ENCODE measurements at regions not wholly inside any gene's neighbourhood (a gene's known extent, or its start where the extent isn't known, plus 50 kb on each side); places are given as distances from the start of the nearest gene placed in this dataset.

DNA sequence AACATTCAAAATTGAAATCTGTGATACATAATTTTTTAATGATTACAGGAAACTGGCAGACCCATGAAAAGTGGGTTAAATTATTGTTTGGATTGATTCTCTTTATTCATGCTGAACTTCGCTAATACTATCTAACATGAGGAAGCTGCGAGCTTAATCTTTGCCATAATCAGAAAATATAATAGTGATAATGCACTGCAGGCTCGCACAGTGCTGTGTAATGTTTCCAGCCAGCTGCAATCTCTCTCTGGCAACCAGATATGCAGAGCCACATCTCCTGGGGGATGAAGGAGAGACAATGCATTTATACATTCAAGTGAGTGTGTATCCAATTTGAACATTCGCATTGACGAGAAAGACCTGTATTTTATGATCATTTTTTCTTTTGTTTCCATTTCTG, 669.7 kb upstream of the RGMB start:
- Histone ChIP-seq H3K4me1 (ENCODE audit: control insufficient read depth in 1 of 2, insufficient read depth in 2 of 2, low read length in 2 of 2) (no peaks in the 10 kb centered on the region), H3K27ac (ENCODE audit: low read length) (no peak overlapping the region), H3K36me3 (ENCODE audit: control insufficient read depth in 1 of 2, insufficient read depth in 2 of 2, low read length in 2 of 2) (no peaks in the 10 kb centered on the region), H3K4me3 (ENCODE audit: low read depth in 1 of 2, low read length in 2 of 2) (no peak overlapping the region), H3K27me3 (ENCODE audit: low read depth, low read length) (no peaks in the 10 kb centered on the region), H3K9me3 (ENCODE audit: control insufficient read depth in 1 of 2, low read length in 2 of 2) (no peaks in the 10 kb centered on the region)

DNA sequence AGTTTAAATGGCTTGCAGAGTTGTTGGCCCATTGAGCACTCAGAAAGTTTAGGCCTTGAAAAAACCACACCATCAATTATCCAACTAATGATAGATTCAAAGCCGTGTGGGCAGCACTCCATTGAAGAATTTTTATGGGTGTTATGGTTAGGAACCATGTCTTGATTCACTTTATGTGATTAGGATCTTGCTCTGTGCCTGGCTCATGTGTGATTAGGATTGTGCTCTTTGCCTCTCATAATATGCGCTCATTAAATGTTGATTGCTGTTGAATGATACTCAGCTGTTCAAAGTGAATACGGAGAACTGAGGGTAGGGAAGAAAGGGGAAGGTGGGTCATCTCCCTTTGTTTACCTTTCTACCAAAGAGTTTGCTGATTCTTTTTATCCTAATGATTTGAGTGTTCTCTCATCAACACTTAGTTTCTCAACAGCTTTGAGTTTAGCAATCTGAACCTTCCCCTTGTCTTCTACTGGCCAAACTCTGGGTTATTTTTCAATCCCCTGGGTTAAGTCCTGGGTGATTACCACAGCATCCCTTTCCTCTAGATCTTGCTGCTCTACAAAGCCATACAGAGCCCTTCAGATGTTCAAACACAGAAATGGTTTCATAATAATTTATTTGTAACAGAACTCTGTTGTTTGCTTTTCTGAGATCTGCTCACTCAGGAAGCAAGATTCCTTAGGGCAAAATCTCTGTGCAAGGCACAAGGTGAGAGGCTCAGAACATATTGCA, 668.8 kb upstream of the RGMB start:
- Histone ChIP-seq H3K27me3 (ENCODE audit: low read depth, low read length) (no peaks in the 10 kb centered on the region), H3K9me3 (ENCODE audit: control insufficient read depth in 1 of 2, low read length in 2 of 2) (no peaks in the 10 kb centered on the region), H3K4me1 (ENCODE audit: control insufficient read depth in 1 of 2, insufficient read depth in 2 of 2, low read length in 2 of 2) (no peaks in the 10 kb centered on the region)

DNA sequence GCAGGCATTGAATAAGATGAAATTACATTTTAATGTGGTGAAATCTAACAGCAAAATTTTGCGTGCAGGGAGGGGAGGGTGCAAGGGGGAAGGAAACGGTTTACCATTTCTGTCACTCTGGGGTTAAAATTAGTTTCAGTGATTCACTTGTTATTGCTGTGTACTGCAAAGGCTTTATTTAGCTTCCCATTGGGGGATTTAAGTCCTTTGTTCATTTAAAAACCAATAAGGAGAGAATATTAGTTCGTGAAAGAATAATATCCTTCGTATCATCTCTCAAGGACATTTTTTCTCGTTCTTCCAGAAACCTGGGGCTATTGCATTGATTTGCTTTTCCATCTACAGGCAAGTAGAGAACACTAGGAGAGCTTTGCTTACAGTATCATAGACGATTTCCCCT, 667.8 kb upstream of the RGMB start:
- no peaks in the 10 kb centered on the region for H3K36me3 ChIP-seq (ENCODE audit: control insufficient read depth in 1 of 2, insufficient read depth in 2 of 2, low read length in 2 of 2)
- H3K4me1 ChIP-seq (ENCODE audit: control insufficient read depth in 1 of 2, insufficient read depth in 2 of 2, low read length in 2 of 2), result no peaks in the 10 kb centered on the region
- no peaks in the 10 kb centered on the region for H3K27me3 ChIP-seq (ENCODE audit: low read depth, low read length)
- no peaks in the 10 kb centered on the region for H3K9me3 ChIP-seq (ENCODE audit: control insufficient read depth in 1 of 2, low read length in 2 of 2)
- no peak overlapping the region for H3K4me3 ChIP-seq (ENCODE audit: low read depth in 1 of 2, low read length in 2 of 2)
- H3K27ac ChIP-seq (ENCODE audit: low read length), result no peak overlapping the region

More for the DNA sequence above, 668.8 kb upstream of the RGMB start:
- no peak overlapping the region for H3K4me3 ChIP-seq (ENCODE audit: low read depth in 1 of 2, low read length in 2 of 2)
- no peaks in the 10 kb centered on the region for H3K36me3 ChIP-seq (ENCODE audit: control insufficient read depth in 1 of 2, insufficient read depth in 2 of 2, low read length in 2 of 2)
- H3K27ac ChIP-seq (ENCODE audit: low read length), result no peak overlapping the region

DNA sequence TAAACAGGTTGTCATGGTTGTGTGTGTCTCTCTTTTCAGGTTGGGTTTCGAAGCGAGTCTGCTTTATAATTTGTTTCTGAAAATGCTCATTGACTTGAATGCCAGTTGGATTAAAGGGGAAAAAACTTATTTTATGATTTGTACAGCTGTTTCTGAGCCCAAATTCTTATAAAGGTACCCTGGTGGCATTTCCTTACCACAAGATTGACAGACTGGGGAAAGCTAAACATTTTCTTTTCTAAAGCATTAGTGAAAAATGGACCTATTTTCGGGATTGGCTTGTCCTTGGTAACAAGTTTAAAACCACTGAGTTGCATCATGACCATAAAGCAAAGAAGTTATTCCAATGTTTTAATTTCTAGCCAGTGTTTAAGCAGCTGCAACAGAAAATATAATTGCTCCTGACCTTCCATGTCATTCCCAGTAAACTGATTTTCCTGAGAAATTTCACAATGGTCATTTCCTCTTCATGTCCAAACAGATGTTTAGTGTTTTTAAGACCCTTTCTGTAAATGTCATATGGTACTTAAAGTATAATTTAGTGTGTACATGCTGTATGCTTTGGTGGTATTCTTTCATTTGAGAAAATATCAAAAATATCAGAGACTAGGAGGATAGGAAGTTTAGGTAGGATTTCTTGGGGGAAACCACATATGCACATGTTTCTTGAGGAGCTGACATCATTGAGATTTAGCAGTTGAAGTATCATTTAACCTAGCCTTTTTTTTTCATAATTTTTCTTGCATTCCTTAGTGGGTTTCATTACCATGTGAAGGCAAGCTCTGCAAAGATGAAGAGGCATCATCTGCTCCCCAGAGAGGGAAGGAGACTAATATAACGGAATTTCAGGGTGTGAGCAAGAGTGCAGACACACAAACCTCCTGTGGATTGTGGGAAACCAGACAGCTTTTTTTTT, 667.1 kb upstream of the RGMB start:
- H3K27ac ChIP-seq (ENCODE audit: low read length), result no peak overlapping the region
- H3K4me3 ChIP-seq (ENCODE audit: low read depth in 1 of 2, low read length in 2 of 2), result no peak overlapping the region
- no peaks in the 10 kb centered on the region for H3K27me3 ChIP-seq (ENCODE audit: low read depth, low read length)

DNA sequence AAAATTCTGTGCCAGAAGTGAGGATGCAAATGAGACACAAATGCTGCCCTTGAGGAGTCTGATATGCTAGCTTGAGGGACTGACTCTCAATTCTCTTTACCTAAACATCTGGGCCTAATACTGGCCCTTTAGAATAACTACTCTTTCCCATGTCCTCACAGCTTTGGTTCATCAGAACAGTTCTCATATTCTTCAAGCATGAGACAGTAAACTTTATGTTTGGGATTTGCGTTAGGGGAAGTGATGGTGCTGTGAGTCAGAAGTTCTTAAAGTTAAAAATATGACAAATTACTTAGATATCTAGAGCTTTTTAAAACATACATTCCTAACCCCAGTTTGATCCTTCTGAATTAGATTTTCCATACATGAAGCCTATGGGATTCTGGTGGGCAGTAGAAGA, 665.0 kb upstream of the RGMB start:
- Histone ChIP-seq H3K4me3 (ENCODE audit: low read depth in 1 of 2, low read length in 2 of 2) (no peak overlapping the region), H3K27me3 (ENCODE audit: low read depth, low read length) (no peaks in the 10 kb centered on the region), H3K36me3 (ENCODE audit: control insufficient read depth in 1 of 2, insufficient read depth in 2 of 2, low read length in 2 of 2) (no peaks in the 10 kb centered on the region), H3K4me1 (ENCODE audit: control insufficient read depth in 1 of 2, insufficient read depth in 2 of 2, low read length in 2 of 2) (no peaks in the 10 kb centered on the region), H3K9me3 (ENCODE audit: control insufficient read depth in 1 of 2, low read length in 2 of 2) (no peaks in the 10 kb centered on the region), H3K27ac (ENCODE audit: low read length) (no peak overlapping the region)

More for the DNA sequence above, 667.1 kb upstream of the RGMB start:
- no peaks in the 10 kb centered on the region for H3K4me1 ChIP-seq (ENCODE audit: control insufficient read depth in 1 of 2, insufficient read depth in 2 of 2, low read length in 2 of 2)
- H3K36me3 ChIP-seq (ENCODE audit: control insufficient read depth in 1 of 2, insufficient read depth in 2 of 2, low read length in 2 of 2), result no peaks in the 10 kb centered on the region
- H3K9me3 ChIP-seq (ENCODE audit: control insufficient read depth in 1 of 2, low read length in 2 of 2), result no peaks in the 10 kb centered on the region

DNA sequence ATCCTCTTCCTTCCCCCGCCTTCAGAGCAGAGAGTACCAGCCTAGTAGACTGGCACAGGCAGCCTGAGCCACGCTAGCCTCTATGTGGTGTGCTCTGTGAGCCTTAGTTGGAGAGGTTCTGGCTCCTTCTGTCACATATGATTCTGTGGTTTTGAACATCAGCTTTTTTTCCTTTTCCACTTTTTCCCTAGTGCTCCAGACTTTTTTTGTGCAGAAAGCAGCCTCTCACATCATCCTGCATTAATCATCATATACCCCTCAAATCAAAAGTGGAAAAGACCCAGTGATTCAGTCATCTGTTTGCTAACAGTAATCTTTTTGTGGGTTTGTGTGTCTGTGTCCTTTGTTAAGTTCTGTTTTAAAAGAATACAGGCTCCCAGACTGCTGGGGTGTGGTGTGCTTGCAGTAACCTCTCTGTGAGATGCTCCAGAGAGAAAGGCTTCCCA, 663.9 kb upstream of the RGMB start:
- no peak overlapping the region for H3K4me3 ChIP-seq (ENCODE audit: low read depth in 1 of 2, low read length in 2 of 2)
- no peaks in the 10 kb centered on the region for H3K4me1 ChIP-seq (ENCODE audit: control insufficient read depth in 1 of 2, insufficient read depth in 2 of 2, low read length in 2 of 2)
- H3K9me3 ChIP-seq (ENCODE audit: control insufficient read depth in 1 of 2, low read length in 2 of 2), result no peaks in the 10 kb centered on the region
- H3K27ac ChIP-seq (ENCODE audit: low read length), result no peak overlapping the region
- no peaks in the 10 kb centered on the region for H3K36me3 ChIP-seq (ENCODE audit: control insufficient read depth in 1 of 2, insufficient read depth in 2 of 2, low read length in 2 of 2)
- H3K27me3 ChIP-seq (ENCODE audit: low read depth, low read length), result no peaks in the 10 kb centered on the region

DNA sequence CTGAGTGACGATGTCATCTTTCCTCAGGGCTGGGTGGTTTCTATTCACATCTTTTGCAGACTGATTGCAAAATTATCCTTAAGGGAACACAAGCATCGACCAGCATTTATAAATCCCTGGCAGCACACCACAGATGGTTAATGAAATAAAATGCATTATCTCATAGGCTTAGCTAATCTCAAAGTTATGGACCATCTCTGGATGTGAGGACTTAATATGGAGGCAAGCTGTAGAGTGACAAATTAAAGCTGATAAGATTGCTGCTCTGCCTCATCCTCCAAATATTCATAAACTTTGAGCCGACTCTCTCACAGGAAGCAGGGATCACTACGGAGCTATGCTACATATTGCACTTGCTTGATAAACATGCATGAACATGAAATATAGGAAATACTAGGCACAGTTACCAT, 663.2 kb upstream of the RGMB start:
- H3K4me1 ChIP-seq (ENCODE audit: control insufficient read depth in 1 of 2, insufficient read depth in 2 of 2, low read length in 2 of 2), result no peaks in the 10 kb centered on the region
- H3K27ac ChIP-seq (ENCODE audit: low read length), result no peak overlapping the region
- H3K36me3 ChIP-seq (ENCODE audit: control insufficient read depth in 1 of 2, insufficient read depth in 2 of 2, low read length in 2 of 2), result no peaks in the 10 kb centered on the region
- no peak overlapping the region for H3K4me3 ChIP-seq (ENCODE audit: low read depth in 1 of 2, low read length in 2 of 2)
- no peaks in the 10 kb centered on the region for H3K27me3 ChIP-seq (ENCODE audit: low read depth, low read length)
- no peaks in the 10 kb centered on the region for H3K9me3 ChIP-seq (ENCODE audit: control insufficient read depth in 1 of 2, low read length in 2 of 2)

DNA sequence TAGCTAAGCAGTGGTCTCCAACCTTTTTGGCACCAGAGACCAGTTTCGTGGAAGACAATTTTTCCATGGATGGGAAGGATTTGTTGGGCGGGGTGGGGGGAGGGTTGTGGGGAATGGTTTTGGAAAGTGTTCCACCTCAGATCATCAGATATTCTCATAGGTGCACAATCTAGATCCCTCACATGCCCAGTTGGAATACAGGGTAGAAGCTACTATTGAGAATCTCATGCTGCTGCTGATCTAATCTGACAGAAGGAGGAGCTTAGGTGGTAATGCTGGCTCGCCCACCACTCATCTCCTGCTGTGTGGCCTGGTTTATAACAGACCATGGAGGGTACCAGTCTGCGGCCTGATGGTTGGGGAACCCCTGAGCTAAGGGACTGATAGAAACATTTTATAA, 662.7 kb upstream of the RGMB start:
- Histone ChIP-seq H3K36me3 (ENCODE audit: control insufficient read depth in 1 of 2, insufficient read depth in 2 of 2, low read length in 2 of 2) (no peaks in the 10 kb centered on the region), H3K27ac (ENCODE audit: low read length) (no peak overlapping the region), H3K9me3 (ENCODE audit: control insufficient read depth in 1 of 2, low read length in 2 of 2) (no peaks in the 10 kb centered on the region), H3K27me3 (ENCODE audit: low read depth, low read length) (no peaks in the 10 kb centered on the region), H3K4me1 (ENCODE audit: control insufficient read depth in 1 of 2, insufficient read depth in 2 of 2, low read length in 2 of 2) (no peaks in the 10 kb centered on the region), H3K4me3 (ENCODE audit: low read depth in 1 of 2, low read length in 2 of 2) (no peak overlapping the region)

DNA sequence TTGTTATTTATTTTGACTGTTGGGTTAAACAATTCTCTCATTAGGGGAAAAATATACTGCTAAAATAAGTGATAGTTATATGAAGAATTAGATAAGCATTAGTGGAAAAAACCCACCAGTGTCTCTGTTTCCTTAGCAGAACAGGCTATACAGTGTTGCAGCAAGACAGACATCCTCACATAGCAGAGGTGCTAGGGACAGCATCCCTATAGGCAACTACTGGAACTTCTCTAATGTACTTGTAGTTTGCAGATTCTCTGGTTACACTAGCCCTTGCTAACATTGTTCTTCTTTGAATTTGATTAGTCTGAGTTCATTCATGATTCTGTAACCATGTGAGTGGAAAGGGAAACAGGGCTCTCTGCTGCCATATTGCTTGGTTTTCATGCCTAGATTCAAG, 661.8 kb upstream of the RGMB start:
- Histone ChIP-seq H3K9me3 (ENCODE audit: control insufficient read depth in 1 of 2, low read length in 2 of 2) (no peaks in the 10 kb centered on the region), H3K4me1 (ENCODE audit: control insufficient read depth in 1 of 2, insufficient read depth in 2 of 2, low read length in 2 of 2) (no peaks in the 10 kb centered on the region), H3K4me3 (ENCODE audit: low read depth in 1 of 2, low read length in 2 of 2) (no peak overlapping the region), H3K27me3 (ENCODE audit: low read depth, low read length) (no peaks in the 10 kb centered on the region), H3K36me3 (ENCODE audit: control insufficient read depth in 1 of 2, insufficient read depth in 2 of 2, low read length in 2 of 2) (no peaks in the 10 kb centered on the region), H3K27ac (ENCODE audit: low read length) (no peak overlapping the region)

DNA sequence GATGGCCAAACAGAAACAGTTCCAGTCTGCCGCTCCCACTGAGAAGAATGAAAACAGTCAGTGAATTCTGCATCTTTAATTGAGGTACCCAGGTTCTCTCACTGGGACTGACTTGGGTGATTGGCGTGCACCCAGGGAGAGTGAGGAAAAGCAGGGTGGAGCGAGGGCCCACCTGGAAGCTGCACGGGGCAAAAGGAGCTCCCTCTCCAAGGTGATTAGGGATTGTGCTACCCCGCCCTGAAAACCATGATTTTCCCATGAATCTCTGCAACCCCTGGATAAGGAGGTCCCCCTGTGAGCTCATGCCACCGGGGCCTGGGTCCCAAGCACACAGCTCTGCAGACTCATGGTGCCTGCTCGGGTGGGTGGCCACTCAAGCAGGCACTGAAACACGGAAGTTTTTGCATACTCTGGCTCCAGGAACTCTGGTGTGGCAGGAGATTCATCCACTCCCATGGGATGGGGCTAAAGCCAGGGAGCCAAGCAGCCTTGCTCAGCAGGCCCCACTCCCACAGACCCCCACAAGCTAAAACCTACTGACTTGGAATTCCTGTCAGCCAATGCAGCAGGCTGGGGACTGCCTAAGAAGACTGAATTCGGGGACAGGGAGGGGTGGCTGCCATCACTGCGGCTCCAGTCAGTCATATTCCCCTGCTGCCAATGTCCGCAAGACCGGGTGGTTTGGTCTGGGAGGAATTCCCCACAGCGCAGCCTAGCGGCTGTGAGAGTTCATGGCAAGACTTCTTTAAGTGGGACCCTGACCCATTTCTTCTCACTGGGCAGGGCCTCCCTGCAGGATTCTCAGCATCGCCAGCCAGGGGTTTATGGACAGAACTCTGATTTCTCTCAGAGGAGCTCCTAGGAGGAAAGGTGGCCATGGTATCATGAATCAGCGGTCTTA, 652.2 kb upstream of the RGMB start:
- no peaks in the 10 kb centered on the region for H3K4me1 ChIP-seq (ENCODE audit: control insufficient read depth in 1 of 2, insufficient read depth in 2 of 2, low read length in 2 of 2)
- no peak overlapping the region for H3K4me3 ChIP-seq (ENCODE audit: low read depth in 1 of 2, low read length in 2 of 2)
- H3K36me3 ChIP-seq (ENCODE audit: control insufficient read depth in 1 of 2, insufficient read depth in 2 of 2, low read length in 2 of 2), result no peaks in the 10 kb centered on the region

DNA sequence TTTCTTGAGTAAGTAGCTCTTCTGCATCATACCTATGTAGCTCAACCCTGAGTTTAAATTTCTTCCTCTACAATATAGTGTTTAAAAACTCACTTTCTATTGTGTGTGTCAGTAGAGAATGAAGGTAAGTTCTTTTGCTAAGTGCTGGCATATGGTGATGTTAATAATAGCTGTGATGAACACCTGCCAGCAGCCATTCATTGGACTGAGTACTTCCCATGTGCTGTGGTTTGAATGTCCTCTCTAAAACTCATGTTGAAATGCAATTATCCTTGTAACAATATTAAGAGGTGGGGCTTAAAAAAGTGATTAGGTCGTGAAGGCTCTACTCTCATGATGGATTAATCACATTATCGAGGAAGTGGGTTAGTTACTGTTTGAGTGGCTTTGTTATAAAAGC, 645.2 kb upstream of the RGMB start:
- Histone ChIP-seq H3K36me3 (ENCODE audit: control insufficient read depth in 1 of 2, insufficient read depth in 2 of 2, low read length in 2 of 2) (no peaks in the 10 kb centered on the region), H3K27me3 (ENCODE audit: low read depth, low read length) (no peaks in the 10 kb centered on the region), H3K4me1 (ENCODE audit: control insufficient read depth in 1 of 2, insufficient read depth in 2 of 2, low read length in 2 of 2) (no peaks in the 10 kb centered on the region), H3K4me3 (ENCODE audit: low read depth in 1 of 2, low read length in 2 of 2) (no peak overlapping the region), H3K9me3 (ENCODE audit: control insufficient read depth in 1 of 2, low read length in 2 of 2) (no peaks in the 10 kb centered on the region), H3K27ac (ENCODE audit: low read length) (no peak overlapping the region)

More for the DNA sequence above, 652.2 kb upstream of the RGMB start:
- Histone ChIP-seq H3K27ac (ENCODE audit: low read length) (no peak overlapping the region), H3K9me3 (ENCODE audit: control insufficient read depth in 1 of 2, low read length in 2 of 2) (no peaks in the 10 kb centered on the region), H3K27me3 (ENCODE audit: low read depth, low read length) (no peaks in the 10 kb centered on the region)
